HG03045 (cell line): ENCODE measurements at regions not wholly inside any gene's neighbourhood (a gene's known extent, or its start where the extent isn't known, plus 50 kb on each side); places are given as distances from the start of the nearest gene placed in this dataset.
"Not testable (repeated sequence)": the region's sequence is repeated elsewhere in the genome, so short reads cannot be mapped to it uniquely, and the experiment has no call there.

Source experiments
- ATAC-seq: cut with Tn5 transposase; IDR thresholded peaks from one replicate; pipeline ENCODE4 v1.9.1; 2021; ENCODE audit warnings: mild to moderate bottlenecking, moderate library complexity; ENCODE audit not compliant: unreplicated experiment

DNA sequence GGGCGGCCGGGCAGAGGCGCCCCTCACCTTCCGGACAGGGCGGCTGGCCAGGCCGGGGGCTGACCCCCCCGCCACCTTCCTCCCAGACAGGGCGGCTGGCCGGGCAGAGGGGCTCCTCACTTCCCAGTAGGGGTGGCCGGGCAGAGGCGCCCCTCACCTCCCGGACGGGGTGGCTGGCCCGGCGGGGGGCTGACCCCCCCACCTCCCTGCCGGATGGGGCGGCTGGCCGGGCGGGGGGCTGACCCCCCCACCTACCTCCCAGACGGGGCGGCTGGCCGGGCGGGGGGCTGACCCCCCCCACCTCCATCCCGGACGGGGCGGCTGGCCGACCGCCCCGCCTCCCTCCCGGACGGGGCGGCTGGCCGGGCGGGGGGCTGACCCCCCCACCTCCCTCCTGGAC, 1615.5 kb upstream of the C9orf72 start:
- ATAC-seq, result not testable (repeated sequence)

DNA sequence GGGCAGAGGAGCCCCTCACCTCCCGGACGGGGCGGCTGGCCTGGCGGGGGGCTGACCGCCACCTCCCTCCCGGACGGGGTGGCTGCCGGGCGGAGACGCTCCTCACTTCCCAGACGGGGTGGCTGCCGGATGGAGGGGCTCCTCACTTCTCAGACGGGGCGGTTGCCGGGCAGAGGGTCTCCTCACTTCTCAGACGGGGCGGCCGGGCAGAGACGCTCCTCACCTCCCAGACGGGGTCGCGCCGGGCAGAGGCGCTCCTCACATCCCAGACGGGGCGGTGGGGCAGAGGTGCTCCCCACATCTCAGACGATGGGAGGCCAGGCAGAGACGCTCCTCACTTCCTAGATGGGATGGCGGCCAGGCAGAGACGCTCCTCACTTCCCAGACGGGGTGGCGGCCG, 1615.9 kb upstream of the C9orf72 start:
- not testable (repeated sequence) for ATAC-seq

DNA sequence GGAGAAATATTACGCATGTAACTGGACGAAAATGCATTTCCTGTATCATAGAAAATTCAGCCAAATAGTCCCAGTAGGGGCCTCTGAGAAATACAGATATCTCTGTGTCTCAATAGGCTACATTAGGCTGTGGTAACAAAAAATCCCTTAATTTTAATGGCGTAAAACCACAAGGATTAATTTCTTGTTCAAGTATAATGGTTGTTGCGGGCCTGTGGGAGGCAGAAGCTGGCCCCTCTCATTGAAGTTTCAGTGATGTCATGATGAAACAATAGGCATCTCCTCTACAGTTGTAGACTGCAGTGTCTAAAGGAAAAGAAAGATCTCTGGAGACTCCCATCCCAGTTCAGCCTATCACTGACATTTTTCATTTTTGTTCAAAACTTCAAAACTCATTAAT, 1625.6 kb upstream of the C9orf72 start:
- ATAC-seq, result no peak

DNA sequence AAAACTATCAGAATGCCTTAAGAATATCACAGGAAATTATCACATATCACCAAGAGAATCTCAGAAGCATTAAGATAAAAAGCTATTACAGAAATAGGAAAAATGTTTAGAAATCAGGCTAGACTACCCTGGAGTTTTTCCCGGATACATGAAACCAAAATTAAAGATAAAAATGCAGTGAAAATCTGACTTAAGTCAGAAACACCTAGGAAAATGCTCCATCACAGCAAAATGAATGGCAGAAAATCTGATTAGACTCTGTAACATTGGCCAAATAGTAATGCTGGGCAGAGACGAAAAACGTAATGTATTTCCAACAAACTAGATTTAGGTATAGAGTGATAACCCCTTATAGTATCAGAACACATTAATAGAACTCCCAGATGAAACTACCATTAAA, 1626.7 kb upstream of the C9orf72 start:
- ATAC-seq, result no peak

DNA sequence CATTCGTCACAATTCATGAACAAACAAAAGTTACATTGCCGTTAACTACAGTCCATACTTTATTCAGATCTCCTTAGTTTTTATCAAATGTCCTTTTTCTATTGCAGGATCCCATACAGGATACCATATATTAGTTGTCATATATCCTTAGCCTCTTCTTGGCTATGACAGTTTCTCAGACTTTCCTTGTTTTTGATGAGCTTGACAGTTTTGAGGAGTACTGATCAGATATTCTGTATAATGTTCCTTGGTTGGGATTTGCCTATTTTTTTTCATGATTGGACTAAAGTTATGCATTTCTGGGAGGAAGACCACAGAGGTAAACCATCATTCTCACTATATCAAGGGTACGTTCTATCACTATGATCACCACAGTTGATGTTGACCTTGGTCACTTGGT, 1627.4 kb upstream of the C9orf72 start:
- no peak for ATAC-seq

DNA sequence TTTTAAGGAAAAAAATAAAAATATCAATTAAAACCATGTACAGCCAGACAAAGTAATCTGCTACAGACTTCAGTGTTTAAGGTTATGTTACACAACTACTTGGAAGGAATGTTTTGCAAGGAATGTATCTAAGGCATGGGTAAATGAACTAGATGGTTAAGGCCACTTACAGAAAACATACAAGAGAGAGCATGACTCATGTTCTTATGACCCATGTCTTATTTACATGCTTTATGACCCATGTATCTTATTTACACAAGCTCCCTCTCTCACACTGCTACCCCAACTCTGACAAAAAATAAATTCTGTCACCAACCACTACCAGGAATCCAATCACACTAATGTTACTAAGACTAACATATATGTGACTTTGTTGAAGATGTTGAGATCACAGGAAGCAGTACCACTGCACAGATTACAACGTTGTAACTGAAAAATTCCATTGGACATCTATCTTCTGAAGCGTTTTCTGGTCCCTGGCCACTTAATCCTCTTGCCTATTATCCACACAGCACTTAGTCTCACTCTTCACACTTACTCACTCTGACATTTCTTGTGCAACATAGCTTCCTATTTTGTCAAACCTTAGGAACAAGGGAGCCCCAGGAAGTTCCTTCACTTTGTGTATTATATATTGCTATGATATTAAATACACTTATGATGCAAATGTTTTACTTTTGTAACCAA, 1630.1 kb upstream of the C9orf72 start:
- no peak for ATAC-seq

DNA sequence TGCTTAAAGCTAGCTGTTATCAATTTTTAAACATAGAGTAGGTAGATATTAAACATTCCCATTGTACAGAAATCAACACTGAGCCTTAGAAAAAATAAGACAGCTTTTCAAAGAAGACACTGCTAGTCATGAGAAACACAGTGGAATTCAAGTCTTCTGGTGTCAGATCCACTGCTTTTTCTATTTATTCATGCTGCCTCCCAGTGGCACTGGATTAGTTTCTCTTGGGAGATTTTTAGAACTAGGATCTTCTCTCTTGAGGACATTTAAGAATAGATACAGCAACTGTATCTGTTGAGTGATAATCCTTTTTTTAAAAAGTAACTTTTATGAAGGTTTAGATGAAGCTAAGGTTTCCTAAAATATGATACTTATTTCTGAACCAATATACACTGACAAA, 1635.4 kb upstream of the C9orf72 start:
- no peak for ATAC-seq

DNA sequence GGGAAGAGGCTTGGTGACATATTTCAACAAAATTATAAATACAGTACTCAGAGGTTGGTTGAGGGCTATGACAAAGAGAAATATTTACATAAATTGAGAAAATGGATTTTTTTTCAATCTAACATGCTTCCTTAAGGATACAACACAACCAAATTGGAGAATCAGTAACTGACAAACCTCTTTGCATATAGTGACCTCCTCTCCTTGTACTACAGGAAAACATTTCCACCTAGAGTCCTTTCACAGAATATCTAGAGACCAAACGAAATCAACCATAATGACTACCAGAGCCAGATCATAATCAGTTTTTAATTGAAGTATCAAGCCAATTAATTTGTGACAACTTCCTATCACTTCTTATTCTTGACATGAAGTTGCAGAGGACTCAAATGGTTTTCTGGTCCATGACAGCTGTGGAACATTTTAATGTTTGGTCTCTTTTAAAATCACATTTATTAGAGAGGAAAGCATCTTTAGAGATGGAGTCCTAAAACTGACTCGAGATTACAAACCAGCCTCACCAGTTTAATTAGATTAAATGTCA, 1636.5 kb upstream of the C9orf72 start:
- no peak for ATAC-seq

DNA sequence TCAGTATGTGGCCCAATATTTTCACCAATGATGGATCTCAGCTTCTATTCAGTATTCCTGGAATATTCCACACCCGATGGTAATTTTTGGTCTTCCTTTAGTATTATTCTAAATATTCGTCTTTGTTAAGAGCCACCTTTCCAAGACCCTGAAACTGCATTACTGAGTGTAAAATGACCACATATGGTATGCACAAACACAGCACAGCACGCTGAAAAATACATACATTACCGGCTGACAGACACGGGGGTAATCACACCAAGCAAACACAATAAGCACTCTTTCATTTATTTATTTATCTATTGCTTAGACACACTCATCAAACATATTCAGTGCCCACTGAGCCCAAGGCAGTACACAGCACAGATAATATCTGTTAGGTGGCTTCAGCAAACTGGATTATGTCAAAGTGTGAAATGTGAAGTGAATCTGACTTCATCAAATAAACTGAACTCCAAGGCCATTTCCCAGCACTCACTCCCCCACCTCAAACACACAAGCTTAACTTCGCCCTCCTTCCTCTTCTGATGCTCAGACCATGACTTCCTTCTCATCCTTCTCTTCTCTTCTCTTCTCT, 1637.8 kb upstream of the C9orf72 start:
- ATAC-seq, result no peak

DNA sequence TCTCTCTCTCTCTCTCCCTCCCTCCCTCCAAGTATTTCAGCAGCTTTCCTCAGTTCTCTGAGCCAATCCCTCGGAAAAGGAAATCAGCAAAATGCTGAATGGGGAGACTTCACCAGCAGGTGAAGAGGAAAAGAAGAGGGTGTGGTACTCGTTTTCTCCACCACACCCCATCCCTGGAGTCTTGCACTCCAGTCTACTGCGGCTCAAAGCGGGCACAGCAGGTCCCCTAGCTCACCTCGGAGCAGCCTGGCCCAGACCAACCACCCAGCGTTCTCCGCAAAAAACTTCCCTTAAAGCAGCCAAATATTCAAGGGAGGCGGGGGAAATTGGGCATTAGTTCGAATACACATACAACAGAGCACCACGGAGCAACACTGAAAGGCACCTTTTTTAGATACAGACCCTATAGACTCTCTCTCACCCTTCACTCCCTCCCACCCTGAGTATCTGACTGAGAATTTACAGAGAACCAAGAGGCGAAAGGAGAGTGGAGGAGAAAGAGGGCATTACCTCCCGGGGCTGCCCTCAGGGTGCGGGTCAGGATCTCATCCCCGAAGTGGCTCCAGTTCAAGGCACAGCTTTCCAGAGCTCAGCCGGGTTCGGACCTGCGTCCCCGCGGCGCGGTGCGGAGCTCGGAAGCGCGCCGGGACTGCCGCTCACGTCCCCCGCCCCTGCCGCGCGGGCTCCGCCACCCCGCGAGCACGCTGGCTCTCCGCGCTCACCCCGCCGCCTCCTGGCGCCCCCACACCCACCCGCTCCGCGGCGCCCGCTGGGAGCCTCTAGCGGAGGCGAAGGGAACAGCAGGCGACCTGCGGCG, 1638.5 kb upstream of the C9orf72 start:
- peak; percentile 95 for ATAC-seq

DNA sequence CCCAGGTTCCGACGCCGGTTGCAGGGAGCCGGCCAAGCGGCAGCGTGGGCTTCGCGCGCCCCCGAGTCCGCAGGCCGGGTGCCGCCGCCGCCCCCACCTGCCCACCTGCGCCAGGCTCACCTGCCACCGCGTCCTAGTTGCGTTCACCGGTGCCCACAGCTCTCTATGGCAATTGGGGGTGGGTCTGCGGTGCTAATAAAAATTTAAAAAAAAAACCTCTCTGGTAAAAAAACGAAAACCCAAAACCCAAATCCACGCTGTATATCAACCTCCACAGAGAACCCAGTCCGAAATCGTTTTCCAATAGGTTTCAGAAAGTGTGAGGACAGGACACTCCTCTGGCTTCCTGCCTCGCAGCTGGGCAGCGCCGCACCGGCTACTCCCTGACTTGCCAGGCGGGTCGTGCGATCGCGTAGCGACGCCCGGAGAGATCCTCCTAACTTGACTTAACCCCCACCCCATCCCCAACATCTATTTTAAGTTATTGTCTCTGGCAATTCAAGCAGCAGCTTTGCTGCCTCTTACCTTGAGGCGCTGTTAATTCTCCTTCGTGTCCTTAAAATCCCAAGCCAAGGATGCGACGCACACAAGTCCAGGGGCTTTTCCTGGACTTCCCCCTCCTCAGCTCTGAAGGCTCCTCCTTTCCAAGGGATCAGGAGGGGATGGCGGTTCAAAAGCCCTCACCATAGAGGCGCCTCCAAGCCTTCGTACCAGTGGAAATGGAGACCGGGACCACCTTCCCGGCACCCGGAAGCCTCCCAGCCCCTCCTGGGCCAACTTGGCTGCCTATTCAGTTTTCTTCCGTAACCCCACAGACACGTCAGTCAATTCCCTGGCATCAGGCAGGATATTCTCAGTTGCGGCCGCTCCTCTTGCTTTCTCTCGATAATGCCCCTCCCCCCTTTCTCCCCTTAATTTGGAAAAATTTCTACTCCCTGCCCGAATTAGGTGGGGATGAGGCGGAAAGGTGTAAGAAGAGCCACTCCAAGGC, 1639.4 kb upstream of the C9orf72 start:
- peak; percentile 8 for ATAC-seq

DNA sequence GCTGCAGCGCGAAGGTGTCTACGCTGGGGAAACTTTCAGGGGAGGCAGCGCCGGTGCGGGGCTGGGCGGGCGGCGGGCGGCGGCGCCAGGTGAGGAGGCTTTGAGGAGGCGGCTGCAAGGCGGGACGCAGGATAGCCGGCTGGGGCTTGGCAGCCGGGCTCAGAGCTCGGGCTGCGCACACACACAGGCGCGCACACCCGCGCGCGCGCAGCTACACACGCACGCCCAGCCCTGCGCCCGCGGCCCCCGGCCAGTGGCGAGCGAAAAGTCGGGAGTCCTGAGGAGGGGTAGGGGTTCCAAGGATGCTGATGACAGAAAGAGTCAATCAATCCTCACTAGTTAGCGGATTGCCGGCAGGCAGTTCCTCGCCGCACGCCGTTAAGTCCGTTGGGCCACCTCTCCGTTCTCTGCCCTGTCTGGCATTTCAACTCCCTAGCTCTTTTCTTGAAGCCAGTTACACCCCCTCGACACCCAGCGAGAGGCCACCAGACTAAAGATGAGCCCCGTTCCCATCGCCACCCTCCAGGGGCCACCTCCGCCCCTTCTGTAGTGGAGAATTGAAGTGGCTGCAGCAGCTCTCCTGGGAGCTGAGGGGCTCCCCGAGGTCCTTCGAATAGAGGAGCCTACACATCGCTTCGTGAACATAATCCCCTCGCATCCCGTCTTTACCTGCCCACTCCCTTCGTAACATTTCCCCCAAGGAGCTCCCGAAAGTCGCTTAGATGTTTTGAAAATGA, 1640.3 kb upstream of the C9orf72 start, which contains the start of gene LINGO2:
TSS of gene LINGO2 (minus strand) at position 185 of the 737 bp plus-strand sequence.
- ATAC-seq, result no peak

DNA sequence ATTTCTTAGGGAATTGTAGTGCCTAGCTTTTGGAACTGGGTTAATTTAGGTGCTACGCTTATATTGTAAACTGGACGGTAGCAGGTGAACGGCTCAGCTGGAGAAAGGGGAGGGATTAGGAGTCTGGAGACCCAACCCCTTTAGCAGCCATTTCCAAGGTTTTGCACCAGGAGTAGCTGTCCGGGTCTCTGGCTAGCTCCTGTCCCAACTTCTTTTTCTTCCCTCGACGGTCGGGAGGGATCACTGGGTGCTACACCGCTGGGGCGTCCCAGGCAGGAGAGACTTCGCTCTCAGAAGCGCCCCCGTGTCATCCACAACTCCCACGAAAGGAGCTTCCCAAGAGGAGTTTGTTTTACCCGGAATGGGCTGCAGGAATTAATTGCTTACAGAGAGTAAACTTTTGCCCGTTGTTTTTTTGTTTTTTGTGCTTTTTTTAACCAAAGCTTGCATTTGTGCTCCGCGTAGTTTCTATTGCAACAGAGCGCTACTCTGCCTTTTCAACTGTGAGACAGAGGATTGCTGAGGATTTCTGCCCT, 1640.9 kb upstream of the C9orf72 start:
- ATAC-seq, result no peak

DNA sequence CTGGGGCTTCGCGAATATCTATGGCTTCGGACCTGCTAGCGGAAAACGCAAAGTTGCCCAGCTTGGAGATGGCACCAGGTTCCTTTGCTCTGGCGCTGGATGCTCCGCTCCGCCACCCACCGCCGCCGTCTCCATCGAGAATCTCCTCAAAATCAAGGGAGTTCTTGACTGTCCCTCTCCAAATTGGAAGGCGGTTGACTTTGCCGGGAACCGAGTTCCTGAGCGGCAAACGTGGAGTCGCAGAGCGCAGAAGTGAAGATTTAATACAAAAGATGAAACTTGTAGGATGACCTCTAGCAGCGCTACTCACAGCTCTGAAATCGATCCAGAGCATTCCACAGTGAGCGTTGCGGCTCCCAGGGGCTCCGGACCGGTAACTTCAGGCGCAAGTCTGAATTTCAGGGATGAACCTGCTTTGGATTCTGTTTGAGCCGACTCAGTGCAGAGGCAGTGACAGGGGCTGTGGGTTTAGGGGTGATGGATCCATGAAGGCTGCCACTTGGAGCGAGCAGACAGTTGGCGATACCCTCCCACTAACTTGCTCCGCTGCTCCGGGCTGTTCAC, 1641.5 kb upstream of the C9orf72 start:
- ATAC-seq, result no peak

DNA sequence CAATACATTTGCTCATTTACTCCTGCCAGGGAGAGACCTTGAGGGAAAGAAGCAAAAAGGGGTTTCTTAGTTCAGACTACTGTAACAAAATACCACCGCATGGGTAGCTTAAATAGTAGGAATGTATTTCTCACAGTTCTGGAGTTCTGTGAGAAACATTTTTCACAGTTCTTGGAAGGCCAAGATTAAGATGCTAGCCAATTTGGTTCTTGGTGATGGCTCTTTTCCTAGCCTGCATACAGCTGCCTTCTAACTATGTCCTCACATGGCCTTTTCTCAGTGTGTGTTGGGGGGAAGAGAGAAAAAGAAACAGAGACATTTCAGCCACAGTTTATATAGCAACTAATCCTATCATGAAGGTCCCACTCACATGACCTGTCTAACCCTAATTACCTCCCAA, 1644.7 kb upstream of the C9orf72 start:
- ATAC-seq, result no peak

DNA sequence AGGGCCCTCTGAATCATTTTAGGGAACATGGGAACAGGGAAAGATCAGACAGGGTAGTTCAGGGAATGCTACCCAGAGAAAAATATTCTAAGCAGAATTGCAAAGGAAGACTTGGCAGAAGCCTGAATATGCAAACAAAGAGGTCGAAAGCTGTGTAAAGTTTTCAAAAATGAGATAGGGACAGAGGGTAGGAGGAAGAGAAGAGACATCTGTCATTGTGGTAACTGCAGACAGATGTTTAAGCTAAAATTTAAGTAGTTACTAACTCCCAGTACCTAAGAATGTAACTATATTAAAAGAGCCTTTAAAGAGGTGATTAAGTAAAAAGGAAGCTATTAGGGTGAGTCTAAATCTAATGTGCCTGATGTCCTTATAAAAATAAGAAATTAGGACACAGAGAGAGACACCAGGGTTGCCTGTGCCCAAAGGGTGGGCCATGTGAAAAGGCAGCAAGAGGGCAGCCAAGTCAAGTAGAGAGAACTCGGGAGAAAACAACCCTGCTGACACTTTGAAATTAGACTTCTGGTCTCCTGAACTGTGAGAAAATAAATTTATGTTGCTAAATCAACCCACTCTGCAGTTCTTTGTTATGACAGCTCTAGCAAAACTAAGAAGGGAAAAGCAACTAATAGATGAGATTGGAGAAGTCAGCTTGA, 1647.4 kb upstream of the C9orf72 start:
- ATAC-seq, result no peak

DNA sequence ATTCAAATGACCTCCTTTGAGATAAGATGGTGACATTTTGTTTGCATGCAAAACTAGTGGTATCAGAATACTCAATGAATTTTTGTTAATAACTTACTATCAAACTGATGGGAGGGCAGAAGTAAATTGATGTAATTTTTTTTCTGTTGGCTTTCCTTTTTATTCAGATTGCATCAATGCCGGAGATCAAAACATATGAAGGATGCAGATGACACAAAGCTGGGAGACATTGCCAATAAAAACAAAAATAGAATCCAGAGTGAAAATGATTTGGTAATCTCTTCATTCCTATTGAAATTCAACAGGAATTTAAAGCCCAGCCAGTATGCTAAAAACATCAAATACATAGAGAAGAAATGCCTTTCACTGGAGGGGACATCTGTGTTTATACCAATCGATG, 1655.3 kb upstream of the C9orf72 start:
- ATAC-seq, result no peak

DNA sequence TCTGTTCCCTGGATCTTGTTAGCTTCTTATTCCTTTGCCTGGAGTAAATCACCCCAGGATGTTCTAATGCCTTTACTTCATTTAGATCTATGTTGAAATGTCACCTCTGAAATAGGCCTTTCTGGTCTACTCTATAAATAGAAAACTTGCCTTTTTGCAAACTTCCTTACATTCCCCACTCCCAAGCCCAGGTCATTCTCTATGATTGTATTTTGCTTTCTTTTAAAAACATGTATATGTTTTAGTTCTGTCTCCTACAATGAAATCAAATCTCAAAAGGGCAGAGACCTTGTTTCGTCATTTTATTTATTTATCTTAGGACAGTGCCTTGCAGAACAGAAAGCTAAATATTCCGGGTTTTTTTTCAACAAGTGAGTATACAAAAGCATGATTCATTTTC, 1657.7 kb upstream of the C9orf72 start:
- ATAC-seq, result no peak

DNA sequence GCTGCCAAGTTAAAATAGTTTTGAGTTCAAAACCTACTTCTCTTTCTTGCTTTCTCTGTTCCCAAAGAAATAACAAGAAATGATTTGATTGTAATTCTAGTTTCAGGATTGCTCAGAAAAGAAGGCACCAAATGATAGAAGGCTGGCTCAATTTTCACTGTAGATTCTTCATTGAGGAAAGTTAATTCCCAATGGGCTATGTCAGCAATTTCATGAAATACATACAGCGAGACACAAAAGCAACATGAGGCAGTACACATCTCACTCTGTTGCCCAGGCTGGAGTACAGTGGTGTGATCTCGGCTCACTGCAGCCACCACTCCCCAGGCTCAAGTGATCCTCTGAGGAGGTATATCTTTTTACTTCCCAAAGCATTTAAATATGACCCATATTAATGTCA, 1659.9 kb upstream of the C9orf72 start:
- no peak for ATAC-seq
